ENCODE measurements at regions not wholly inside any gene's neighbourhood (a gene's known extent, or its start where the extent isn't known, plus 50 kb on each side); places are given as distances from the start of the nearest gene placed in this dataset.
A peak's percentile ranks its signal among the peaks of the same experiment; 100 is the strongest.

- TF ChIP-seq, protein P1, sequence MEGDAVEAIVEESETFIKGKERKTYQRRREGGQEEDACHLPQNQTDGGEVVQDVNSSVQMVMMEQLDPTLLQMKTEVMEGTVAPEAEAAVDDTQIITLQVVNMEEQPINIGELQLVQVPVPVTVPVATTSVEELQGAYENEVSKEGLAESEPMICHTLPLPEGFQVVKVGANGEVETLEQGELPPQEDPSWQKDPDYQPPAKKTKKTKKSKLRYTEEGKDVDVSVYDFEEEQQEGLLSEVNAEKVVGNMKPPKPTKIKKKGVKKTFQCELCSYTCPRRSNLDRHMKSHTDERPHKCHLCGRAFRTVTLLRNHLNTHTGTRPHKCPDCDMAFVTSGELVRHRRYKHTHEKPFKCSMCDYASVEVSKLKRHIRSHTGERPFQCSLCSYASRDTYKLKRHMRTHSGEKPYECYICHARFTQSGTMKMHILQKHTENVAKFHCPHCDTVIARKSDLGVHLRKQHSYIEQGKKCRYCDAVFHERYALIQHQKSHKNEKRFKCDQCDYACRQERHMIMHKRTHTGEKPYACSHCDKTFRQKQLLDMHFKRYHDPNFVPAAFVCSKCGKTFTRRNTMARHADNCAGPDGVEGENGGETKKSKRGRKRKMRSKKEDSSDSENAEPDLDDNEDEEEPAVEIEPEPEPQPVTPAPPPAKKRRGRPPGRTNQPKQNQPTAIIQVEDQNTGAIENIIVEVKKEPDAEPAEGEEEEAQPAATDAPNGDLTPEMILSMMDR (IDR thresholded peaks at IDR 0.05; ENCODE audit: unreplicated experiment in 3 of 3), result no peak
- Mint-ChIP-seq H3K4me1 (peaks cover 56% of the 10 kb centered on the region), H3K4me3 (no peak overlapping the region), H3K9me3 (no peaks in the 10 kb centered on the region), H3K27me3 (ENCODE audit: low read depth) (no peaks in the 10 kb centered on the region), H3K36me3 (ENCODE audit: low read depth) (no peaks in the 10 kb centered on the region), H3K27ac (peak overlapping the region in 2 of 3 experiments; percentile 40 to 42)
Observed at GRCh38 chr18:45439851-45440645, 175.2 kb upstream of the SLC14A2 start.

DNA sequence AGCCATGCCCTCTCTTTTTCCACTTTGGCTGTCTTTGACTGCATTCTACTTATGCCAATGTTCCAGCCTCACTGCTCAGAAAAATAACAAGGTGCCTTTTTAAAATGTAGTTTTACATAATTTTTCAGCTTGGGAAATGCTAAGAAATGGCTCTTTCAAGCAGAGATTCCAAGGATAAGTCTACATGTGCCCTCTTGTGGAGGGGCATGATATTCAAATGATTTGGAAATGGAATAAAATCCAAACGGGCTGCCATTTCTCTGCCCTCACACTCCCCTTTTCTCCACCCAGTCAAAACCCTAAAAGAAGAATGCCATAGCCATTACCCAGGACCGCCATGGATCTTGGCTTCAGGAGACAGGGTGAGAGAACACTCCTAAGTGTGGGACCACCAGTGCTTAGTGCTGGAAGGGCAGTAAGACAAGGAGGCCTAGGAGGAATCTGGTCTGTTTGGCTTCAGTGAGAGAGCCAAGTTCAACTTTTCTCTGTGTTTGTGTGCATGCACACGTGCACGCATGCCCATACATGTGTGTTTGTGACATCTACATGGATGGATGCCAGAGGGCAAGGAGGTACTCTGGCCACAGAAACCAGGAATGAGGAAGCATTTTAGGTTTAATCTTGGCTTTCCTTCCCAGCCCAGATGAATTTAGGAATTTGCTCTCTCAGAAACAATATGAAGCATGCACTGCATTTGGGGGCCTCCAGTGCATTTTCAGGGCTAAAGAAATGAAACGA, 174.0 kb upstream of the SLC14A2 start:
- Mint-ChIP-seq H3K9me3 (no peaks in the 10 kb centered on the region), H3K36me3 (ENCODE audit: low read depth) (no peaks in the 10 kb centered on the region), H3K27ac (peak overlapping the region; percentile 24 to 42 (median 40)), H3K4me3 (no peak overlapping the region), H3K4me1 (peaks cover 48% of the 10 kb centered on the region), H3K27me3 (ENCODE audit: low read depth) (no peaks in the 10 kb centered on the region)
- TF ChIP-seq, protein P1 (IDR thresholded peaks at IDR 0.05; ENCODE audit: unreplicated experiment in 3 of 3), result no peak

GRCh38 chr18:45444040-45444439, 171.2 kb upstream of the SLC14A2 start:
- Mint-ChIP-seq H3K27ac (peak overlapping the region in 2 of 3 experiments; percentile 4 to 5), H3K9me3 (no peaks in the 10 kb centered on the region), H3K27me3 (ENCODE audit: low read depth) (no peaks in the 10 kb centered on the region), H3K4me3 (no peak overlapping the region), H3K4me1 (peaks cover 49% of the 10 kb centered on the region), H3K36me3 (ENCODE audit: low read depth) (no peaks in the 10 kb centered on the region)
- TF ChIP-seq, protein P1 (IDR thresholded peaks at IDR 0.05; ENCODE audit: unreplicated experiment in 3 of 3), result no peak

DNA sequence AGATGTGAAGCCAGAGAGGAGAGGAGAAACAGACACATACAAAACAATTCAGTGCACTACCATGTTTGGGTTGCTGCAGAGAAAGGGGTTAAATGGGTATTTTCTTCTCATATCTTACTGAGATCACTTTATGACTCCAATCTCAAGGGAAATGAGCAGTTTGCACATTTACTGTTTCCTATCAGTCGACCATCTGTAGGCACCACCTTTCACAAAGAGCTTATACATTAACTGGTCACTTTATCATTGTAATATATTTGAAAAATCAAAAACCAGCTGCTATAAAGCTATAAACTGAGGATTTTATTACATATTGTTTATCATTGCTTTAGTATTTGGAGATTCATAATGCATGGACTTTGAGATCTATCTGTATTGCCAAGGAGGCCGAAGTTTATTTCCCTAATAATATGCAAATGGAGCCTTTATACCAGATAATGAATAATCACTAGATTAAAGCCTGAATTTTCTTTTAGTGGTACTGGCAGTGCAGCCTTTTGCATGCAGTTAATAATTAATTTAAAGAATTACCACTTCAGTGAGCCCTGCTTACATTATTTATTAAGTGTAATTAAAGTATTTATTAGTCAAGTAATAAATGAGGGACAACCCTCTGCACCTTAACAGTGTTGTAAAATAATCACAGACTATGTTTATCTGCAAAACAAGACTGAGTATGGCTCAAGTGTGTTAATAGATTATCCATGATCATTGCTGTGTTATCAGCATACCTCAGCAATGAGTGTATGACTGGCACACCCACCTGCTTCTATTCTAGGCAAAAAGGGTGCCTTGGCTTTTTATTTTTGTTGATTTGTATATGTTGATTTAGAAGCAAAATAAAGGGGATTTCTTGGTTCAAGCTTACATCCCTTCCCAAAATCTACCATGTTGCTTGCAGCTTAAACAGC, 167.7 kb upstream of the SLC14A2 start:
- no peak overlapping the region for H3K4me3 Mint-ChIP-seq

GRCh38 chr18:45448871-45449270, 166.4 kb upstream of the SLC14A2 start:
- Mint-ChIP-seq H3K4me3 (no peak overlapping the region), H3K4me1 (peaks cover 63% of the 10 kb centered on the region), H3K27ac (peak overlapping the region; percentile 92 to 97 (median 95)), H3K27me3 (ENCODE audit: low read depth) (no peaks in the 10 kb centered on the region), H3K9me3 (no peaks in the 10 kb centered on the region), H3K36me3 (ENCODE audit: low read depth) (no peaks in the 10 kb centered on the region)
- TF ChIP-seq, protein P1 (IDR thresholded peaks at IDR 0.05; ENCODE audit: unreplicated experiment in 3 of 3), result no peak

More for the DNA sequence above, 167.7 kb upstream of the SLC14A2 start:
- Mint-ChIP-seq H3K9me3 (no peaks in the 10 kb centered on the region), H3K27ac (peak overlapping the region; percentile 28 to 97 (median 77)), H3K36me3 (ENCODE audit: low read depth) (no peaks in the 10 kb centered on the region), H3K4me1 (peaks cover 70% of the 10 kb centered on the region), H3K27me3 (ENCODE audit: low read depth) (no peaks in the 10 kb centered on the region)
- TF ChIP-seq, protein P1 (IDR thresholded peaks at IDR 0.05; ENCODE audit: unreplicated experiment in 3 of 3), result no peak

Measured in nephron (organoid).